Fibroblast of the conjunctiva (primary cell): ENCODE measurements at regions not wholly inside any gene's neighbourhood (a gene's known extent, or its start where the extent isn't known, plus 50 kb on each side); places are given as distances from the start of the nearest gene placed in this dataset.
"Not testable (repeated sequence)": the region's sequence is repeated elsewhere in the genome, so short reads cannot be mapped to it uniquely, and the experiment has no call there.

Experiments
- DNase-seq: peaks from one replicate; pipeline ENCODE4 v3.0.0-alpha.2; 2010; ENCODE audit warnings: low read depth

DNA sequence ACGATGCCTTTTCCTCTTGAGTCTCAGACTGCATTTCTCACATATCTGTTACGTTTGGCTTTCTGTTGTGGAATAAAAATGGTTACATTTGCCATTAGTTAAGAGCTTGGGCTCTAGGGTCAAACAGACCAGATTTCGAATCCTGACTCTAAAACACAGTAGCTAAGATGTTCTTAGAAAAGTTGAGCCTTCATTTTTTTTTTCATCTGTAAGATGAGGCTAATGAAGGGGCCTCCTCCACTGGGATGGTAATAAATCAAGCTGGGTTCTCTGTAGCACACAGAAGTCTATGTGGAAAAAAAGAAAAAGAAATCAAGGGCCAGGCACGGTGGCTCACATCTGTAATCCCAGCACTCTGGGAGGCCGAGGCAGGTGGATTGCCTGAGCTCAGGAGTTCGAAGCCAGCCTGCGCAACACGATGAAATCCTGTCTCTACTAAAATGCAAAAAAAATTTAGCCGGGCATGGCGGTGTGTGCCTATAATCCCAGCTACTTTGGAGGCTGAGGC lies 49.9 kb upstream of the CAPRIN1 start:
- no peak for DNase-seq

DNA sequence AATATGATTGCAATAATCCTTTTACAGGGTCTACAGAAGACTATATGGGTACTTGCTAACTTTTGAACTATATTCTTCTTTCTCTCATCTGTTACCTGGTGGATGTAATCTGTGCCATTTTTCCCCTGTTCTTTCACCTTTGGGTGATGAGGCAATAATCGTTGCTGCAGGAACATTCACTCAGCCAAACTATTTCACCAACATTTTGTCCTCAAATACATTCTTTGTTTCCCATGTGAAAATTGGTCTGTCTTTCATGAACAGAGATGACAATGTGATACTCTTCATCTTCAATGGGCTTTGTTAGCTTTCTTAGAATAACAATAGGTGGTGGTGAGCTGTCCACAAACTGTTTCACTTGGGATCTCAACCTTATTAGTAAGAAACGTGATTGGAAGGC lies 52.1 kb upstream of the CAPRIN1 start:
- no peak for DNase-seq

DNA sequence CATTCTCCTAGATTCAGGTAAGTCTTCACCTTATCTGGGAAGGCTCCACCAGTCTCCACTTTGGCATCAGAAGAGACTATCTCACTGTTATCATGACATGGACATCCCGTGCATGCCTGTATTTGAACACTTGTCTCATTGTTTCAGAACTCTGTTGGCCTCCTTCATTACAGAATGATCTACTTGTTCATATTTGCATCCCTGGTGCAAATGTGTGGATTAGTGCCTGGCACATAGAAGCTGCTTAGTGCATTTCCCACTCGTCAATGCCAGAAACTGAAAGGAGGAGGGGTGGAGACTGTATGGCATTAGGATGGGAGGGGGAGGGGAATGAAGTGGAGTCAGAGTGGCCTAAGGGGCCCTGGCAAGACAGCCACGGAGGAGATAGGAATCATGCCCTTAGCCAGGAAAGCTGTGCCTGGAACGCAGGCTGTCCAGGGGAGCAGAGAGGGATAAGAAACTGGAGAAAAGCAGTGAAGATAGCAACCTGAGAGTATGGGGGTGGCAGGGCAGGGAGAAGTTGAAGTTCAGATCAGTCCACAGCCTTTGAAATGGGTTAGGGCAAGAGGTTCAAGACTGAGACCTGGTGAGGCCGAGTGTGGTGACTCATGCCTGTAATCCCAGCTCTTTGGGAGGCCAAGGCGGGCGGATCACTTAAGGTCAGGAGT lies 53.8 kb upstream of the CAPRIN1 start:
- DNase-seq: peak; percentile 3

DNA sequence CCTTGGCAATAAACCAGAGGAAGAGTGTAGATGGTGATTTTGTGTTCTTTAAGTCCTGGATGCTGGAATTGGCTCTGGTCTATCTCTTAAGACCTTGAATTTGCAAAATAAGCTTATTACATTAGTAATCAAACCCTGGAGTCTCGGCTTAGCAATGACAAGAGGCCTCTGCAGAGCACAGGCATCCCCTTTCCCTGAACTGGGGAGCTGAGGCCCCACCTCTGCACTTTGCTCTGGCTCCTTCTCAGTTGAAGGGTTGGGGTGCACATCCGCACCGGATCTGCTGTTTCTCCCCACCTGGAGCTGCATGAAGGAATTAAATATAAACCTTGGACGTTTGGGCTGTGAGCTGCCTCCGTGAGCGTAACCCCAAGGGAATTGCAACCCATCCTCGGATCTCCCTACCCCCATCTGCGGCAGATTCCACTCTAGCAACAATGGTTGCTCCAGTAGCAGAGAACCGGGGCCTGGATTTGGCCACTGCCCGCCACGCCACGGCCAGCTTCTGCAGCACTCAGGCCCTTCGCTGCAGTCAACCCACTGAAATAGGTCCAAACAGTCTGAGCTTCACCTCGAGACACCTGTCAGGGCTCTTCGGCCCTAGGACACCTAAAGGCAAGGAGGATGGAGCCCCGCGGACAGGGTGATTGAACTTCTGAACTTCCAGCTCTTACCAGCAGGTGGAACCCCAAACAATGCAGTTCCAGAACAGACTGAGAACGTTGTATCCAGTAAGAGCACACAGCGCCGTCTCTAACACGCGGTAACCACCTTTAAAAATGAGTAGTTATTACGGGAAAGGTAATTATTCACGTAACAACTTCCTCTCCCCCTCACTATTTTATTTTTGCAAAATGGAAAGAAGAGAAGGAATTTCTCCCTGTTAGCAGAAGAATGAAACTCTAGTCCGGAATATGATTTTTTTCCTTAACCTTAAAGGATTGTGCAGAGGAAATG lies 54.8 kb upstream of the CAPRIN1 start:
- DNase-seq: peak; percentile 60

DNA sequence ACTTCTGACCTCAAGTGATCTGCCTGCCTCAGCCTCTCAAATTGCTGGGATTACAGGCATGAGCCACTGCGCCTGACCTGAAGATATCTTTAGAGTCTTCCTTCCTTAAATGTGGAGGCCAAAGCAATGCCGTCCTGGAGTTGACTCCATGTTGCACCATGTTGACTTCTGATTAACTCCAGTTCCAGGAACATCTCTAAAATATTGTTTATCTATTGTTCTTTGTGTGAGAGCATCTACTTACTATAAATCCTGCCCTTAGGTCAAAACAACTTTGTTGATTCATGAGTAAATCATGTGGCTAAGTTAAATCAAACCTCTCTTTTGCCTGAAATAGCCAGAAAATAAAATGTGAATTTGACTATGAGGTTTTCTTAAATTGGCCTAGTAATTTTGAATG lies 56.6 kb upstream of the CAPRIN1 start:
- DNase-seq: no peak

DNA sequence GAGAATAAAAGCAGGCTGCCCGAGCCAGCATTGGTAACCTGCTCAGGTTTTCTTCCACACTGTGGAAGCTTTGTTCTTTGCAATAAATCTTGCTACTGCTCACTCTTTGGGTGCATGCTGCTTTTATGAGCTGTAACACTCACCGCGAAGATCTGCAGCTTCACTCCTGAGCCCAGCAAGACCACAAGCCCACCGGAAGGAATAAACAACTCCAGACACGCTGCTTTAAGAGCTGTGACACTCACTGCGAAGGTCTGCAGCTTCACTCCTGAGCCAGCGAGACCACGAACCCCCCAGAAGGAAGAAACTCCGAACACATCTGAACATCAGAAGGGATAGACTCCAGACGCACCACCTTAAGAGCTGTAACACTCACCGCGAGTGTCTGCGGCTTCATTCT lies 60.4 kb upstream of the CAPRIN1 start:
- DNase-seq: not testable (repeated sequence)

DNA sequence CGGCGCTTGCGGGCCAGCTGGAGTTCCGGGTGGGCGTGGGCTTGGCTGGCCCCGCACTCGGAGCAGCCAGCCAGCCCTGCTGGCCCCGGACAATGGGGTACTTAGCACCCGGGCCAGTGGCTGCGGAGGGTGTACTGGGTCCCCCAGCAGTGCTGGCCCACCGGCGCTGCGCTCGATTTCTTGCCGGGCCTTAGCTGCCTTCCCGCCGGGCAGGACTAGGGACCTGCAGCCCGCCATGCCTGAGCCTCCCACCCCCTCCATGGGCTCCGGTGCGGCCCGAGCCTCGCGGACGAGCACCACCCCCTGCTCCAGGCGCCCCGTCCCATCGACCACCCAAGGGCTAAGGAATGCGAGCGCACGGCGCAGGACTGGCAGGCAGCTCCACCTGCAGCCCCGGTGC lies 61.4 kb upstream of the CAPRIN1 start:
- not testable (repeated sequence) for DNase-seq

DNA sequence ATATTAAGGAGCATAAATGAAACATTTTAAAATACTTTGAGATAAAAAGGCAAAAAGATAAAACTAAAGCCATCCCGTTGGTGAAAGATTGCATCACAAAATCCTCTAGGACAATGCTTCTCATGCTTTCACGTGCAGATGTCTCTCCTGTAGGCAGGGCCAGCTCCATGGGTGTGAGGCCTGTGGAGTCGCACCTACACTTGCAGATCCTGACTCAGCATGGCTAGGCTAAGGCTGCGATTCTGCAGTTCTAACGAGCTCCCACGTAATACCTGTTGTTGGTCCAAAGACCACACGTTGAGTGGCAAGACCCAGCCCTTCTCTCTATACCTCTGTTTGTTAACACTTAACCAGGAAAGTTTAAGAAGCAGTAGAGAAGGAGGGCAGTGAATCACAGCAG lies 62.1 kb upstream of the CAPRIN1 start:
- no peak for DNase-seq

DNA sequence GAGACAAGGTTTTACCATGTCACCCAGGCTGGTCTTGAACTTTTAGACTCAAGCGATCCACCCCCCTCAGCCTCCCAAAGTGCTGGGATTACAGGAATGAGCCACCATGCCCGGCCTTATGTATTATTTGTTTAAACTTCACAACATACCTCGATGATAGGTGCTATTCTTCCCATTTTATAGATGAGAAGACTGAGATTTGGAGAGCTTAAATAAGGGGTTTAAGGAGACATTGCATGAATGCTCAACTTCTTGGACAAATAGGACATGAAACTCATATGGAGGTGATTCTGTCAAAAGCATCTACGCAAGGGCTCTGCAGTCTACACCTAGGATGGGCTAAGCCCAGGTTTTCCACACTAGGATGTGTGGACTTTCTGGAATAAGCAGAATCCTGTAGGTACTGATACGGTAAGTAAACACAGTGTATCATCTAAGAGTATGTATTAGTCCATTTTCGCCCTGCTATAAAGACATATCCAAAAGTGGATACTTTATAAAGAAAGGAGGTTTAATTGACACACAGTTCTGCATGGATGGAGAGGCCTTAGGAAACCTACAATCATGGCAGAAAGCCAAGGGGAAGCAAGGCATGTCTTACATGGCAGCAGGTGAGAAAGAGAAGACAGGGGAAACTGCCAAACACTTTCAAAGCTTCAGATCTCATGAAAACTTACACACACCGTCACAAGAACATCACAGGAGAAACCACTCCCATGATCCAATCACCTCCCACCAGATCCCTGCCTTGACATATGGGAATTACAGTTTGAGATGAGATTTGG lies 62.8 kb upstream of the CAPRIN1 start:
- DNase-seq: no peak

DNA sequence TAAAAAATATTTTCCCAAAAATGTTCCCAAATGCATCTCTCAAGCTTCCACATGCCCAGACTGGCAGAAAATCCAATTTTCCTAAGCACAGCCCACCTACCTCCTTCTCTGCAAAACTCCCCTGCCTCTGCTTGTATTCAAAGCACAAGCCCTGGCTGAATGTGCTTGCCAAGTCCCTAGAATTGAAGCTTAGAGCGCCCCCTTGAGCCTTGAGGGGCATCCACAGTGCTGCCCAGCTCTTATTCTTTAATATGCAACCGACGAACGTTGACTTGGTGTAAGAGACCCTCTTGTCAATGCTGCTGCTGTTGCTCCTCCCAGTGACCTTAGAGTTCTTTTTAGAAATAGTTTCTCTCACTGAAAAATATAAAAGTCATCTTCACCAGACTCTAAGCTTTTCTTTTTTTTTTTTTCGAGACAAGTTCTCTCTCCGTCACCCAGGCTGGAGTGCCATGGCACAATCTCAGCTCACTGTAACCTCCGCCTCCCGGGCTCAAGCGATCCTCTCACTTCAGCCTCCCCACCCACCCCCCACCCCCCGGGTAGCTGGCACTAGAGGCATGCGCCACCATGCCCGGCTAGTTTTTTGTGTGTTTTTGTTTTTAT lies 63.5 kb upstream of the CAPRIN1 start:
- peak; percentile 76 for DNase-seq

DNA sequence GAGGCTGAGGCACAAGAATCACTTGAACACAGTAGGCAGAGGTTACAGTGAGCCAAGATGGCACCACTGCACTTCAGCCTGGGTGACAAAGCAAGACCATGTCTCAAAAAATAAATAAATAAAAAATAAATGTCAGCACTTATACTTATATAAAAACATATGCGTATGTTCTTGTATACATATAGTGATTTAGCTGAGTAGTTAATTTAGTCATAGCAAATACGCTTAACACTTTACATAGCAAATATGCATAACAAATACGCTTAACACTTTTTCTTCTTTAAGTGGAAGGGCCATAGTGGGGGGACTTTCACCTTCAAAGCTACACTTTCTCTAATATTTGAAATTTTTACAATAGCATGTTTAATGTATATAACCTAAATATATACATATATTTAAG lies 64.0 kb upstream of the CAPRIN1 start:
- DNase-seq: no peak

DNA sequence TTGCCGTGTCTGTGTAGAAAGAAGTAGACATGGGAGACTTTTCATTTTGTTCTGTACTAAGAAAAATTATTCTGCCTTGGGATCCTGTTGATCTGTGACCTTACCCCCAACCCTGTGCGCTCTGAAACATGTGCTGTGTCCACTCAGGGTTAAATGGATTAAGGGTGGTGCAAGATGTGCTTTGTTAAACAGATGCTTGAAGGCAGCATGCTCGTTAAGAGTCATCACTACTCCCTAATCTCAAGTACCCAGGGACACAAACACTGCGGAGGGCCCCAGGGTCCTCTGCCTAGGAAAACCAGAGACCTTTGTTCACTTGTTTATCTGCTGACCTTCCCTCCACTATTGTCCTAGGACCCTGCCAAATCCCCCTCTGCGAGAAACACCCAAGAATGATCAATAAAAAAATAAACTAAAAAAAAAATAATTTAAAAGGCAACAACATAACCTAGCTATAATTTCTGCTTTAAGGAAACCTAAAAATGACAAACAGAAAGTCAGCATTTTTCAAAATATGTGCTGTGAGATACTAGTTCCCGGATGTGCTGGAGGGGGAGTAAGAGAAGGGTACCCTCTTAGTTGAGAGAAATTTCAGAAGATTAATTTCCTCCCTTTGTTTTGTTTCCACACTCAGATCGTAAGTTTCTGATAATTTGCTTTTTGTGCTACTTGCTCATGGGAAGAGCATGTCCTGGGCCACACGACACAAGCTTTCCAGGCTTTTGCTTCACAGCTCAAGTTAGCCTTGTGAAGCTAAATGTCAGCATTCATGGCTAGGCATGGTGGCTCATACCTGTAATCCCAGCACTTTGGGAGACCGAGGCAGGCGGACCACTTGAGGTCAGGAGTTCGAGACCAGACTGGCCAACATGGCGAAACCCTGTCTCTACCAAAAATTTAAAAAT lies 64.7 kb upstream of the CAPRIN1 start:
- DNase-seq: not testable (repeated sequence)

DNA sequence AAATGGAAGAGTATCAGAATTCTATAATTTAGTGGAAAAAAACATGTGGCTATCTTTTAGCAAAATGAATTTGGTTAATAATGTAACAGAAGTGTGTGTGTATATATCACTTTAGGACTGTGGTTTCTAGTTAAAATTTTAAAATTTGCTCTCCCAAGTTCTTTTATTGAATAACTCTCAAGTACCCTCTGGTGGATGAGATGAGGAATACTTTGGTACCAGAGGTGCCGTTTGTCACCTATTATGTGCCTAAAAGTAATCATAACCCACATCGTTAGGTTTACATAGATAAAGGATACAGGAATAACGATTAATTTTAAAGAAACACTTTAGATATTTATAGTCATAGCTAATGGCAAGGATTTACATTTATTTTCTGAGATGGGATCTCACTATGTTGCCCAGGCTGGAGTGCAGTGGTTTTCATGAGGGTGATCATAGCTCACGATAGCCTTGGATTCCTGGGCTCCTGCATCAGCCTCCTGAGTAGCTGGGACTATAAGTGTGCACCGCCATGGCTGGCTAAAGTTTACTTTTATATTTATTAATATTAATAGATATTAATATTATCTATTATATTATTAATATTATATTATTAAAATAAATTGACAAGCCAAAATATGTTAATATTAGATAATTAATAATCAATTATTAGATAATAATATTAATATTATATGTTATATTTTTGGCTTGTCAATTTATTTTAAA lies 66.7 kb upstream of the CAPRIN1 start:
- no peak for DNase-seq

DNA sequence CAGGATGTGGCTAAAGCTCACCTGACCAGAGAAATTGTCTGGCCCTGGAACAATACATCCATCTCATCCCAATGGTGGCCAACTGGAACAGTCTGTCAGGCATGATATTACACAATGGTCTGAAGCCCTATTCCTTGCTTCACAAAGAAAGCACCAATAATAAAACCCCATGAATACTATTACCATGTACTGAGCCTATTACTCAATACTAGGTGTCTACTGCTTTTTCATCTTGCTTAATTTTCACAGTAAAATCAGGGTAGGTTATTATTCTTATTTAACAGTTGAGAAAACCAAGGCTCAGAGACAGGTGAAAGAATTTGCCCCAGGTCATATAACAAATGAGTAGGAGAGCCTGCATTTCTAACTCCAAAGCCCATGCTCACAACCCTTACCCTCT lies 68.9 kb upstream of the CAPRIN1 start:
- no peak for DNase-seq

DNA sequence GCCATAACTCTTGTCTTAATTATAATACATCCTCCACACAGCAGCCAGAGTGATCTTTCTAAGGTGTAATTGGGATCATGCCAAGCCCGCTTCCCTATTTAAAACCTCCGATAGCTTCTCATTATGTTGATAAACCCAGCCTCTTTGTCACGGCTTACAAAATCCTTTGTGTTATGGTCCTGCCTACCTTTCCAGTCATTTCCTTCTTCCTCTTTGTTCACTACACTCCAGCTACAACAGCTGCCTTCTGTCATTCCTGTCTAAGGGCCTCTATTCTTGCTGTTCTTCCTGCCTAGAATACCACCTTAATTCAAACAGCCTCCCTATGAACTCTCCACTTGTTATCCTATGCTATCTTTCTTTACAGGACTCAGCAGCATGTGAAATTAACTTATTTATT lies 70.6 kb upstream of the CAPRIN1 start:
- no peak for DNase-seq

DNA sequence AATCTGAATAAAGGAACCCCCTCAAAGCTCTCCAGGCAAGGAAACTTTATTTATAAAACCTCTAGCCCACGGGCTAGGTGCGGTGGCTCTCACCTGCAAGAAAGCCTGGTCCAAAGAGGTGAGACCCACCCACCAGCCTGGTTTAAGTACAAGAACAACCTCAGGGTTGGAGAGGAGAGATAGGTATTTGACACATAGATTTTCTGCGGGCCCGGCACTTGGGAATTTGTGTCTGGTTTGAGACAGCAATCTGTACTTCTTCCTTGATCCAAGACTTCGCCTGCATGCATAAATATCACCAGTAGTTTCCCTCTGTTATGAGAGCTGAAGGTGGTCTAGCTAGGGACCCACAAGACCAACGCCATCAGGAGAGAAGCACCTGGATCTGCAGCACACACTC lies 73.2 kb upstream of the CAPRIN1 start:
- DNase-seq: no peak

DNA sequence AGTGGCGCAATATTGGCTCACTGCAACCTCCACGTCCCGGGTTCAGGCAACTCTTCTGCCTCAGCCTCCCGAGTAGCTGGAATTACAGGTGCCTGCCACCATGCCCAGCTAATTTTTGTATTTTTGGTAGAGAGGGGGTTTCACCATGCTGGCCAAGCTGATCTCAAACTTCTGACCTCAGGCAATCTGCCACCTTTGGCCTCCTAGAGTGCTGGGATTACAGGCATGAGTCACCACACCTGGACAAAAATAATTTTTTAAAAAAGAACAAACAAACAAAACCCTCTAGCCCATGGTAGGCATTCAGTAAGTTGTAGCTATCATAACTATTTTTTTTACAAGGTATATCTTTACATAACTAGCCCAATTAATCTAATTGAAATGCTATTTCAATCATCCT lies 73.9 kb upstream of the CAPRIN1 start:
- no peak for DNase-seq

DNA sequence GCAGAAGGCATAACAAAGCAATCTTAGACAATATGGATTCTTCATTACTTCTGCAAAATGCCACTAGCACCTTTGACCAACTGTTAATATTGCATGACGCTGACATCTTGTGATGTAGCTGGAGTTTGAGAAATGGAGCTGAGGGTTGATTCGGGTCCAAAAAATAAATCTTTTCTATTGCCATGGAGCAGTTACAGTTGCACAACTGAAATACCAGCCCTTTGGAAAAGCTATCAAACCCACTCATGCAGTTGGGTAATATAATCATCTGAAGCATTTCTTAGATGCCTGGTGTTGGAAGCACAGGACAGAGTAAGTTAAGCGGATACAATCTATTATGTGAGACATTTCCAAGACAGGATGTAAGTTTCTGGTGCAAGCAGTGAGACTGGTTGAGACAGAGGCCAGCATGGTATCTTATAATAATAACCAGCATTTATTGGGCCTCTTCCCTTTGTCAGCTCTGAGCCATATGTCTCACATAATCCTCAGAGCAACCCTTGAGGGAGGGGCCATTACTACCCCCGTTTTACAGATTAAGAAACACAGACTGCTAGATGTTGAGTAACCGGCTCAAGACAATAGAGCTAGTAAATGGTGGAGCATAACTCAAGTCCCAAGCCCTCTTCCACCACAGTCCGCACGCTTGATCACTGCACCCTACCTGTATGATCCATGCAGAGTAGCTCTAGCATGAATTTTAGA lies 74.9 kb upstream of the CAPRIN1 start:
- no peak for DNase-seq

DNA sequence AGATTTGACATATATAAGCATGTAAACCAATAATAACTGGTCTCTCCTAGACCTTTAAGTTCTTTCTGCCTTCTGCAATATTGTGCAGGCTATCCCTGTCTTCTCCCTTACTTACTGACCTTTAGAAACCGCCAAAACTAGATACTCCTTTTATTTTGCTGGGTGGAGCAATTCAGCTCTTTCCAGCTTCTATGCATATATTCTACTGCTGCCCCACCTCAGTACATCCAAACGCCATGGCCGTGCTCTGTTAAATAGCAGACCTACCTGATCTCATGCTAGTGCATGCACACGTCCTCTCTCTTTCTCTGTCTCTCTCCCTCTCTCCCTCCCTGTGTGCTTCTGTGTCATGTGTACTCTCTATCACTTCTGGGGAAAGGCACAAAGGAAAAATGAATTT lies 76.7 kb upstream of the CAPRIN1 start:
- DNase-seq: no peak

DNA sequence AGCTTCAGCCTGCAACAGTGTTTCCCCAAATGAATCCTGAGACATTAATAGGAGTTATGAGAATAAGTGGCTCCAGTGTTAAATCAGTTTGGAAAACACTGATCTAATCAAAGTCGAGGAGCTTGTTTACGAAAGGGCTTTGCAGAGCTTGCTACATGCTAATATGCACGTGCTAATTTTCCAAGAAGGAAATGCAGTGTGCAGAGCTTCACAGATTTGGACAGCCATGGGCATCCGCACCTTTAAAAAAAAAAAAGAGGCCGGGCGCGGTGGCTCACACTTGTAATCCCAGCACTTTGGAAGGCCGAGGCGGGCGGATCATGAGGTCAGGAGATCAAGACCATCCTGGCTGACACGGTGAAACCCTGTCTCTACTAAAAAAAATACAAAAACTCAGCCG lies 79.7 kb upstream of the LMO2 start:
- DNase-seq: not testable (repeated sequence)
